ENCODE measurements at regions not wholly inside any gene's neighbourhood (a gene's known extent, or its start where the extent isn't known, plus 50 kb on each side); places are given as distances from the start of the nearest gene placed in this dataset.

DNA sequence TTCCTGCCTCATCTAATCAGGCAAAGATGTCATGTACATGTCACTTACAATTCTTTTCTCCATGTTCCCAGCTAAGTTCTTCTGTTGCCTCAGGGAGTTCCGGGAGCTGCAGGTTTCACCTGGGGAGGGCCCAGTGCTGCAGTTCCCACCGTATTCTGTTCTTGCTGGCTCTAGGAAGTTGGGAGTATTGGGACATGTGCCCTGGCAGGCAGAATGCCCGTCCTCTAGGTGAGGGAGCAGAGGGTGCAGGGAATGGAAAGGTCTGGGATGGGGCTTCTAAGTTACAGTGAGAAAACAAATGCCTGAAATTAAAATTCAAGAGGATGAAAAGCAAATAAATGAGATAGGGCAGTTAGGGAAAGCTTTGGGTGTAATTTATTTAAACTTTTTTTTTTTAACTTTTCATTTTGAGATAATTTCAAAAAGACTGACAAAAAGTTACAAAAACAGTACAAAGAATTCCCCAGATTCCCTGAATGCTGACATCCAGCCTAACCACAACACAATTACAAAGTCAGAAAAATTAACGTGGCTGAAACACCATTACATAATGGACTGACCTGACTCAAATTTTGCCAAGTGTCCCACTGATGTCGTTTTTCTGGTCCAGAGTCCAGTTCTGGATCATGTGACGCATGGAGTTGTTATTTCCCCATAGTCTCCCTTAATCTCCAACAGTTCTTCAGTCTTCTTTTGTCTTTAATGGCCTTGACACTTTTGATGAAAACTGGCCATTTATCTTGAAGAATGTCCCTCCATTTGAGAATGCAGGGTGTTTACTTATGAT lies 187.2 kb upstream of the MYL2 start:
- DNase-seq, result no peak

DNA sequence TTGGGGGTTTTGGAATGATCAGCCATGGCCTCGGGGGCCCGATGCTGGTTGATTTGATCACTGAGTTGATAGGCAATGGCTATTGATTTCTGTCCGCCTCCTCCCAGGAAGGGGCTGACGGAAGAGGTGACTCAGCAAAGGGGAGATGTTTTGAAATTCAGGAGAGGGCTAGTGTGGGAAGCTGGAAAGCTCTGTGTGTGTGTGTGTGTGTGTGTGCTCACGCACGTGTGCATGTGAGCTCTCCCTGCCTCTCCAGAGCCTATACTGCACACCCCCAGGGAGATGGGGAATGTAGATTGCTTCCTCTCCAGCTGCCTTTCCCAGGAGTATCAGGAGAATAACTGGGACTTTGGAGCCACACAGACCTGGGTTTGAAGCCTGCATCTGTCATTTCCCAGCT lies 184.9 kb upstream of the MYL2 start:
- no peak for DNase-seq

DNA sequence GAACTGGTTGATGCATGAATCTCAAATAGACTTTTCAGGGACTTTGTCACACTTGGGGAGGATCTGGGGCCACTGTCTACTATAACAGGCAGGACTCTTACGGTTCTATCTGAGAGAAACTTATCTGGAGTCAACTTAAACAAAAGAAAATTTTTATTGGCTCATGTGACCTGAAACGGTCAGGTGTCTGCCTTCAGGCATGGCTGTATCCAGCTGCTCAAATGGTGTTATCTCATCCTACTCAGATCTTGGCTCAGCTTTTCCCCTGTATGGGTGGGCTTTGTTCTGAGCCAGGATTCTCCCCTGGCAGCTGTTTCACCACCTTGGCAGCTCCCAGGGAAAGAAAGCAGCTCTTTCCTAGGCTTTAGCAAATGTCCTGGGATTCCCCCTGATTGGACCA lies 183.2 kb upstream of the MYL2 start:
- no peak for DNase-seq

DNA sequence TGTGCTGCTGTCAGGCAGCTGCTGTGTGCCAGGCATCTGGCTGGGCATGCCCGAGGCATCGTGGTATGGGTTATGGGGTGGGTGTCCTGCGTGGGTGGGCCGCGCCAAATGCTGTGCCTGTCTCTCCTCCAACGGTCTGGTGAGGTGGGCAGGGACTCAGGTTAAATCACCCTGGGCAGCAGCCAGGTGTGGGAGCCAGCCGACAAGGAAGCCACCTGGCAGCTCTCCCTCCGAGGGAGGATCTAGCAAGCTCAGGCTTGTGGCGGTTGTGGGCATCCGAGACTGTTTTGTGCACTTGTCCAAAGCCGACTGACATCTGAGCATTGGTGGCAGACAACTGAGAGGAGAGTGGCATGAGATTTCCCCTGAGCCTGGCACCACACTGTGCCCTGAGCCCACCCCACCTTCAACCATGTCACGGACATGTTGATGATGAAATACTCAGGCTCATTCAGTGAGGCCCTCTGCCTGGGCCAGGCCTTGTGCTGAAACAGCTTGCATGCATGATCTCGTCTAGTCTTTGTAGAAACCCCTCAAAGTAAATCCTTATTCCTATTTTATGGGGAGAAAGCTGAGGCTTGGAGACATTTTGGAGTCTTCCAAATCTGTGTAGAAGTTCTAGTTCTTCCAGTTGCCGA lies 181.8 kb upstream of the MYL2 start:
- DNase-seq, result no peak

DNA sequence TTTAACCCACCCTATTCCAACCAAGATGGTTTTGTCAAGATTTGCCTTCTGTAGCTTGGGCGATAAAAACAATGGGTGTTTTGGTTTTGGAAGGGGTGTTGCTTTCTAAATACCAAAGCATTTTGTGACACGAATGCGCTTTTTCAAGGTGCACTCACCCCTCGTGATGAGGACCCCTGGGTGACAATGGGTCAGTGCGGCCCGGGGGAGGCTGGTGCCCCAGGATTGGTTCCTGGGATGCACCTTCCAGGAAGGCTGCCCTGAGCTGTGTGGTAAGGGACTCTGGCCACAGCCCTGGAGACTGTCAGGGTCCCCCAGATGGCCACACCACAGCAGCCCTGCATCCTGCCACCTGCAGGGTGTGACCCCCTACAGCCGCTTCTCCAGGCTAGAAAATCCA lies 180.6 kb upstream of the MYL2 start:
- DNase-seq, result no peak

DNA sequence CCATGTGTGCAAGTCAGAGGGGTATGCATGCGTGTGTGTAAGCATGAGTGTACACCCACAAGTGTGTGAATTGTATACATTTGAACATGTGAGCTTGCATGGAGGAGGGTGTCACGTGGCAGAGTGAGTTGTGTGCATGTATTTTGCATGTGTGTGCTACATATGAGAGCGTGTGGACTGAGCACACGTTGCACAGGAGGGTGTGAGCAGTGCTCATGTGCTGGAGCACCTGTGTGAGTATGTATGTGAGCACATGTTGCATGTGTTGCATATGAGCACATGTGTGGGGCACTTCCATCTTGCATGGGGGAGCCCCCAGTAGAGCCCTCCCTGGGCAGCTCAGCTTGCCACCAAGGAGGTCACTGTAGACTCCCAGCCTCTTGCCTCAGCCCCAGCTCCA lies 180.2 kb upstream of the MYL2 start:
- no peak for DNase-seq

DNA sequence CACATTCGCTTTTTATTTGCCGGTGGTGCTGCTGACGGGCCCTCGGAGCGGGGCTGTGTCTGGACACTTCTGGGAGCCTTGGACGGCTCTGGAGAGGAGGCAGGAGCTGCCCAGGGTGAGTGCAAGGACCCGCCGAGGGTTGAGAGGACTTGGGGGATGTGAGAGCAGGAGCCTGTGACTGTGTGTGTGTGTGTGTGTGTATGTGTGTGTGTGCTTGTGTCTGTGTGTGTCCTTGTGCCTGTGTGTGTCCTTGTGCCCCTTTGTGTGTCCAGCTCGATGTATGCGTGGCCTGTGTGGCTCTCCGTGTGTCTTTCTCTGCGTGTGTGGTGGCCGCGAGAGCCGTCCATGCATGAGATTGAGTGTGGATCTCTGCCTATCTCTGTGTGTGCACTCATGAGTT lies 179.6 kb upstream of the MYL2 start:
- DNase-seq, result no peak

DNA sequence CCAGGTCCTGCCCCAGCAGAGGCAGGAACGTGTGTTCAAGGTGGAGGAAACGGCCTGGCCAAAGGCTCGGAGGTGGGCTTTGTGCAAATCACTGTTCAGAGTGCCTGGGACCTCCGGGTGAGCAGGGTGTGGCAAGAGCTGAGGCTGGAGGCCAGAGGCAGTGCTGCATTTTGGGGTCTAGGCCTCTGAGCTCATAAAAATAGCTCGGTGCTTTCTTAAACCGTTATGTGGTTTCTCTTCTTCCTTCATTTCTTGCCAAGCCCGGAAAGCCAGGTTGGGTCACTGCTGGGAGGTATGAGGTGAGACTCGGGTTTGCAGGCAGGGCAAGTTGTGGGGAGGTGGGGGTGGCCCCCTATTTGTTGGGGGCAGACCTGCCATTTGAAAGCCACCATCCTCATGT lies 178.8 kb upstream of the MYL2 start:
- DNase-seq, result no peak

DNA sequence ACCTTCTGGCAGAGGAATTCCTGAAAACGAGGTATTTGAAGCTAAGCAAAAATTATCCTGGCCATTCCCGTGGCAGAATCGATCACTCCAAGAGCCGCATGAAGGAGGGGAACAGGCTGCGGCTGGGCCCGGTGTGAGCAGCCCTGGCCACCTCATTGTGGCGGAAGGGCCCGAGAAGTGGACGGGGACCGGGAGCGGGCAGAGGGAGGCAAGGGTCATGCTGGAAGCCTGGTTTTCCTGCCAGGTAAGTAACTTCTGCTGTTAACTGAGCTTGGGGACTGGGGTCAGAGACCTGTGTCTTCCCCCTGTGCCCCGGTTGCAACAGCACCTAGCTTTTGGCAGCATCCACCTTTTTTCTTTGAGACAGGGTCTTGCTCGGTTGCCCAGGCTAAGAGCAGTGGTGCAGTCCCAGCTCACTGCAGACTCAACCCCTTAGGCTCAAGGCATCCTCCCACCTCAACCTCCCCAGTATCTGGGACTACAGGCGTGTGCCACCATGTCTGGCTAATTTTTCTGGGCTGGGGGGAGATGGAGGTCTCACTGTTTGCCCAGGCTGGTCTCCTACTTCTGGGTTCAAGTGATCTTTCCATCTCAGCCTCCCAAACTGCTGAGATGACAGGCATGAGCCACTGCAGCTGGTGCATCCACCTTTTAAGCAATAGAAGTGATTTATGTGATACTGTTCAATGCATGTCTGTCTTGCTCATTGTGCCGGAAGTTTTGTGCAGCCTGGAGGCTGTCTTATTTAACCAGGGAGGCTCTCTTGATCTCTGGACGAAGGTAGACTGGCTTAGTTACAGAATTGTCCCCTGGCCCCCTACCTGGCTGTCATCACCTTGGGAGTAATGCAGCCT lies 174.0 kb upstream of the MYL2 start:
- no peak for DNase-seq

DNA sequence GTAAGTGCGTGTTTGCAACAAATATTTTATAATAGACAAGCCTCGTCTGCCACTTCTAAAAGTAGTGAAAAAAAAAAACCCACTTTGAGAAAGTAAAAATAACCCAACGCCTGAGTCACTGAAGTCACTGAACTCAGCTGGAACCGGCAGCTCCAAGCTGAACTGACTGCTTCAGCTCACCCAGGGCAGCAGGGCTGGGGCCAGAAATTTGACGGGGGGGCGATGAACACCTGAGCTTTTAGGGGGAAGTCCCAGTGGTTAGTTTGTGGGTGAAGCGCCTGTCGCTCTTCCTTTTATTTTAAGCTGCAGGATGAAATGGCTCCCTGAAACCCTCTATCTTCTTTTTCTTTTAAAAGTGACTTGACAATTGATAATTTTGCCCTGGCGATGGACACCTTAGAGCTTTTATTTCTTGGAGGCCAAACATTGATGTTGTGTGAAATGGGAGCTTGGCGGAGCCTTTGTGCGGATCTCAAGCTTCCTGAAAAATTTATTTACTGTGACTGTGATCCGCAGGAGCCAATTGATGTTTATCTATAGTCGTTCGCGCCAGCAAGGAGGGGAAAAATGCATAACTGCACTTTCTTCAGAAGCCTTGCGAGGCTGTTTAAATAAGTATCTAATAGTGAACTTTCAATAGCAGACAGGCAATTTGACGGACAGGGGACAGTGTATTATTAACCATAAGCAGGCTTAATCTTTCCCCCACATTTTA lies 173.2 kb upstream of the MYL2 start:
- no peak for DNase-seq

DNA sequence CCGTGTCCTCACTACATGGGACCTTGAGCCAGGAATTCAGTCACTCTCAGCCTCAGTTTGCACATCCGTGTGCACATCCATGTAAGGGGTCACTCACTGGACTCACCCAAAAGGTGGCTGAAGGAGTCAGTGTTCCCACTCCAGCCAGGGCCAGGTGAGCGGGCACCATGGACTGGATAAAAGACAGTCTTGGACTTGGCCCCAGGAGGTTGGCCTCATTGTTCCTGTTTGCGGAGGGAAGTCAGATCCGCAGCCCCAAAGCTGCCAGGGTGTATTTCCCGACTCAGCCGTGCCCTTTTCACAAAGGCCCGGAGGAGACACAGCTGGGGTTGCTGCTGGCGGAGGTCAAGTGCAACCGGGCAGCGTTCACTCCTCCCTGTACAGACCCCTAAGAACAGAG lies 170.7 kb upstream of the MYL2 start:
- no peak for DNase-seq

DNA sequence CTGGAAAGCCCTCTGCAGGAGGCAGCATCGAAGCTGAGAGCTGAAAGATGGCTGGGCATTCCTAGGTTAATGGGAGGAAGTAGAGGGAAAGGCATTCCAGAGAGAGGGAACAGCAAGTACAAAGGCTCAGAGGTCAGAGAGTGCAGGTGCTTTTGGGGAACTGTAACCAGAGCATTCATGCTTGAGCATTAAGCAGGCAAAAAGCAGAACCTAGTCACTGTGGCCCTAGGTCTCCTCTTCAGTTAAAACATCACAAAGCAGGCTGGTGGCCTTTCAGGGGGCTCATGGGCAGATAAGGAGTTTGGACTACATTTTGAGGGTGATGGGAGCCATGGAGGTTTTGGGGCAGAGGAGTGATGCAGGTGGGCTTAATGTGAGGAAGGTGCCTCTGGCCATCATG lies 169.2 kb upstream of the MYL2 start:
- DNase-seq, result no peak

DNA sequence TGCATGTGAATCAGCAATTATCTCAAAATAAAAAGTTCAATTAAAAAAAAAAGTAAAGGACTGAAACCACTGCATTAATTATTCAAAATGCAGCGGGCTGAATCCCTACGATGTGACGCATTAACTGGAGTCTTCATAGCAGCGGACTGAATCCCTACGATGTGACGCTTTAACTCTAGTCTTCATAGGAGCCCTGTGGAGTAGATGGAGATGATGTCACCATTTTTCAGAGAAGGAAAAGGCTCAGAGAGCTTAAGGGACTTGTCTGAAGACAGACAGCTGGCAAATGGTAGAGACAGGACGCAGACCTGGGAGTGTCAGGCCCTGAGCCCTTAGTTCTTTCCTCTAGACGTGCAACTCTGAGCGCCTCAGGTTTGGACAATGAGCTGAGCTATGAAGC lies 168.0 kb upstream of the MYL2 start:
- DNase-seq, result no peak

DNA sequence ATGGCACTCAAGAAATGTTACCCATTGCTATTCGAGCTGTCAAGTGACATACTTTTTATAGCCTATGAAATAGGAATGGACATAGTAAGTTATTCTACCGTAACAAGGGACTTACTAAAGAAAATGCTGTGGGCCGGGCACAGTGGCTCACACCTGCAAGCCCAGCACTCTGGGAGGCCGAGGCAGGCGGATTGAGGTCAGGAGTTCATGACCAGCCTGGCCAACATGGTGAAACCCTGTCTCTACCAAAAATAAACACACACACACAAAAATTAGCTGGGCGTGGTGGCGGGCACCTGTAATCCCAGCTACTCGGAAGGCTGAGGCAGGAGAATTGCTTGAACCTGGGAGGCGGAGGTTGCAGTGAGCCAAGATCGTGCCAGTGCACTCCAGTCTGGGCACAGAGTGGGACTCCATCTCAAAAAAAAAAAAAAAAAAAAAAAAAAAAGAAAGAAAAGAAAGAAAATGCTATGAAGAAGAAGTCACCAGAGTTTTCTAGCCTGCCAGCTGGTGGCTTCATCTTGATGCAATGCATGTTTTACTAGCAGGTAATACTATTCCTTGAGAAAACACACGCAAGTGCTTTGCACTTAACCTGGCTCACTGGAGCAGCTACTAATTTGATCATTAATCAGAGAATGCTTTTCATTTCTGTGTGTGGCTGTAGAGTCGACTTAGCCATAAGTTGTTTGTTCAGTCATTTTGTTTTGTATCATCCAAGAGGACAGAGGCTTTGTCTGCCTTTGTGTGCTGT lies 166.7 kb upstream of the MYL2 start:
- no peak for DNase-seq

DNA sequence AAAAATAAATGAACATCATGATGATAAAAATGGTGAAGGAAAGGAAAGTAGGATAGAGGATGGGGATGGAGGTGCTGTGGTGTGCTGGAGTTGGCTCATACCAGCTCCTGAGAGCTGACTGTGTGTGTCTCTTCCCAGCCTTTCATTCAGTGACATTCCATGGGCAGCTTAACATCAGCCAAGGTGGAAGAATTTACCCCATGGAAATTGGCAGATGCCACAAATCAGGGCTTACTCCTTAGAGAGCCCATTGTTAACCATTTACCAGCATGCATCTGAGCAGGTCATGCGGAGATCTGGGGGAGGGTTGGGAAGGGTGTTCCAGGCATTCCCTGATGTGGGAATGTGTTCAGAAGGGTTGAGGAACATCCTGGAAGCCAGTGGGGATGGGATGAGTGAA lies 164.7 kb upstream of the MYL2 start:
- DNase-seq, result no peak

DNA sequence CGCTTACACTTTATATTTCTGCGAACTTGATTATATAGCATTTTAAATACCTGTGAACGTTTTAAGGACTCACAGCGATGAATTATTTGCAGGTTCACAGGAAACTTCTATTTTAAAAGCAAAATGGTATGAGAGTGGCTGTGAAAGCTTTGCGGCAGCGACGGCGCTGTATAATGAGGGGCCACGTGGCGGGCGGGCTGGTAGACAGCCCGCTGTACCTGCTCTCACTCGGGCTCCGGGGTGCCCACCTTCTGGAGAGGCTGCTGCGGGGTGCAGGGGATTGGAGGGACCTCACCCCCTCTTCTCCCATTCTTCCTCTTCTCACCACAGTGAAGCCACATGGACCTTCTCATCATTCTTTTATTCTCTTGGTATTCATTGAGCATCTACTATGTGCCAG lies 164.2 kb upstream of the MYL2 start:
- DNase-seq, result no peak

DNA sequence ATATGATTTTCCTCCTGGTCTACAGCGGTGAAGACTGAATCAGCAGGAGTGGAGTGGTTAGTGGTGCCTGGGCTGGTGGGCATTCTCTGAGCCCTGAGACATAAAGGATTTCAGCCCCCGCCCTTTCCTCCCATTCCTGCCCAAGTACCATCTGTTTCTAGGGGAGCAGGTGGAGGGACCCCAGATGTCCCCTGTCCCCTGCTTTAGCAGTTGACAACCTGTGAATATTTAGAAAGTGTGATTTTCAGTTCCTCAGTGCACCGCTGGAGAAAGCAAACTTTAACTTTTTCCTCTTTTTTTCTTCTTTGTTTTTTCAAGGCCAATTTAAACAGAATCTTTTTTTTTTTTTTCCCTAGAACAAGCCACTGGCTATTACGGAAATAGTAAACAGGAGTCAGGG lies 163.8 kb upstream of the MYL2 start:
- DNase-seq, result no peak

DNA sequence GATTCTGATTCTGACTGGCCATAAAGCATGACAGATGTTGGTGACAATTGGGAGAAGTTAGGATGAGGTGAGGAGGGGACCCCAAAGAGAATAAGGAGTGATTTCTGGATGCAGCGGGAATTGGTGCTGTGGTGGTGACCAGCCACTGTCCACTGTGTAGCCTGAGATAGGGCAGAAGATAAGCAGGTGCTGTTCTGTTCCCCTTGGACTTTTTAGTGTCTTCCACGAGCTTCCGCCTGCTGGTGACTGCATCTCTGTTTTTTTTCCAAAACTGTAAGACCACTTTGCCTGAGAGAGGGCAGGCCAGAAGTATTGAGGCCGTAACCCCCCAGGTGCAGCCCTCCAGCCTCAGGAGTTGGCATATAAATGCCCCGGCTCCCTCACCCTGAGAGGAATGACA lies 161.2 kb upstream of the MYL2 start:
- DNase-seq, result no peak

DNA sequence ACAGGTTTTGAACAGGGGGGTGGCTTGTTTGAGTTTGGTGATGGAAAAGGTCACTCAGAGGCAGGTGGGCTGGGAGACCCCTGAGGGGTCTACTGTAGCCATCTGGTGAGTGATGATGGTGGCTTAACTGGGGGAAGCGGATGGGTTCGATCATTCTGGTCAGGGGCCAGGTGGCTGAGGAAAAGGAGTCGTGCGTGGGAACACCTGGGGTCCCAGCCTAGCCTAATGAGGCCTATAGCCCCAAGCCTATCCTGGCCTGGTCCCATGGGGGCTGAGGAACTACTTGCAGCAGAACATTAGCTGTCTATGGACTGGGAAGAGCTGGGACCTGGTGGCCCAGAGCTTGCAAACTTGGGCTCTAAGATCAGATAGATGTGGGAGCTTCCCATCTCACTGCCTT lies 158.4 kb upstream of the MYL2 start:
- no peak for DNase-seq

DNA sequence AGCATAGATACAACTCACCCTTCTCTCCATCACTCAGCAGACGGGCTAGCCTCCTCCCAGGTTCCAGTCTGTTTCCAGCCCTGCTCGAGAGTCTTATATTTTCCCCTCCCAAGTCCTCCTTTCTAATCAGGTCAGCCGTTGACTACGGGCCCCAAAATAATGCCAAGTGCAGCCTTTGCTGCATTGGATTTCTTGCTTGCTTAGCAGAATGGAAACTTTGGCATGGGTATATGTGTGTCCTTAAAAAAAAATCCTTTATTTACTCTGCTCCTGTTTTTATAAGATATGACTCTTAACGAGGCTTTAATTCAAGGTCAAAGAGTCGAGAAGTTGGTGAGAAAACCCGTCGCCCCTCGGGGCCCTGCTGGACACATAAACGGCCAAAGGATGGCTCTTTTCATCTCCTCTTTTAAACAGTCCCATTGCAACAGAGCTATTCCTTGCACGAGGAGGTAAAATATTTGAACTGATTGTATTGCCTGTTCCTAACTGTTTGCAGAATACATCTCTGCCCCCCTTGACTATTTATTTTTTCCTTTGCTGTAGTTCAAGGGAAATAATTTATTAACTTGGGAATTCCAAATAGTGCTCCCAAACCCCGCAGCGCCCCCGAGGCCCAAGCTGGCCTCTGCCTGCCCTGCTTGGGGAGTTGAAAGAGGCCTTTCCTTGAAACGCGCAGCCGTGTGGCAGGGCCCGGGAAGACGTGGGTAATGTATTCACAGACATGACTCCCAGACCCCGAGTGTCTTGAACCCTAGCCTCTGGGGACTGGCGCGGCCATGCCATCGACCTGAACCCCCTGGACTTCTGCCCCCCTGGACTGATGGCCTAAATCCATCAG lies 156.5 kb upstream of the MYL2 start:
- DNase-seq, result no peak

DNA sequence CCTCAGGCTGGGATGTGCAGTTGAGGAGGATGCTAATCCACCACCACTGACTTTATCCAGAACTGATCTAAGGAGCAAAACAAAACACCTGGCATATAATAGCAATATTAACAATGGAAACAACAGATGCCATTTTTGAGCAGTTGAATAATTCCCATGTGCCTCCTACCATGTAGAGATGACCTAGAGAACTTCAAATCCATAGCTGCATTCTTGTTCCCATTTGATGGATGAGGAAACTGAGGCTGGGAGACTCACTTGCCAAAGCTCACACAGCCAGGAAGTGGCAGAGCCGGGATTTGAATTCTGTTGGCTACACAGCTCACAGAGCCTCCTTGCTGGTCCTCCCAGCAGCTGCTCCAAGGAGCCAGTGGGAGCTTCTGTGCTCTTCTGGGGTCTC lies 155.8 kb upstream of the MYL2 start:
- DNase-seq, result no peak

DNA sequence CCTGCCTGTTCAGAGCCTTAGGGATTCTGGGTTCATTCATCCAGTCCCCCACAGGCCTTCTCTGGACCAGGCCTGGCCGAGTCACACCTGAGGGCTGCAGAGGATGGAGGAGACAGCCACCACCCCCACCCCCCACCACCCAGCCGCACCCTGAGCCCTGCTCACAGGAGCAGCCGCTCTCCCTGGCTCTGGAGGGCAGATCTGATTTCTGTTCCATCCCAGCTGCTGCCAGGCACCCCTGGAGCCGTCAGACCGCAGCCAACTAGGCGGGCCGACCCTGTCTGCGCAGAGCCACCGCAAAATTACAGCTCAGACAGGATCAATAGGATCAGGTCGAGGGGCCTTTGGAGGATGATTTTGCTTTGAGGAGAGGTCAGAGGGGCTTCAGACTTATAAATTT lies 154.6 kb upstream of the MYL2 start:
- no peak for DNase-seq
